ENCODE measurements at regions not wholly inside any gene's neighbourhood (a gene's known extent, or its start where the extent isn't known, plus 50 kb on each side); places are given as distances from the start of the nearest gene placed in this dataset.

GRCh38 chr7:131039355-131039762 is 288.3 kb upstream of the MKLN1 start:
- ATAC-seq (ENCODE audit: low read depth) (no peak), DNase-seq (no peak)
- CTCF ChIA-PET: interaction anchor here (1.0 to 7.6 kb wide), 18 partner anchors 12 to 154 kb away, joined by 3 to 131 read pairs (median 7); no protein-coding TSS in a partner anchor
- no peak for TF ChIP-seq EZH2 (IDR thresholded peaks at IDR 0.05; ENCODE audit: borderline replicate concordance, insufficient read depth, low read depth, low read length, poor library complexity, severe bottlenecking)
- Histone ChIP-seq H2AFZ (ENCODE audit: insufficient read depth, low read depth, low read length, poor library complexity, severe bottlenecking) (no peak overlapping the region), H3K4me3 (ENCODE audit: control extremely low read depth in 1 of 5, extremely low read depth in 1 of 5, insufficient read depth in 1 of 5, low read depth in 2 of 5, low read length in 4 of 5) (no peak overlapping the region), H4K20me1 (ENCODE audit: control insufficient read depth, insufficient read depth, low read length, poor library complexity, severe bottlenecking) (peaks cover 49% of the 10 kb centered on the region), H3K36me3 (replicated peaks in 1 of 2; ENCODE audit: control extremely low read depth in 1 of 2, control insufficient read depth in 1 of 2, extremely low read depth in 1 of 2, insufficient read depth in 2 of 2, low read length in 1 of 2) (peaks cover 0 to 7% of the 10 kb centered on the region in 2 experiments), H3K9me3 (ENCODE audit: control extremely low read depth in 1 of 3, control insufficient read depth in 2 of 3, insufficient read depth in 1 of 3, low read length in 2 of 3) (no peaks in the 10 kb centered on the region), H3K4me2 (replicated peaks; ENCODE audit: low read depth, low read length, poor library complexity, severe bottlenecking) (no peak overlapping the region), H3K4me1 (ENCODE audit: control insufficient read depth in 2 of 2, insufficient read depth in 2 of 2, low read length in 2 of 2) (peaks cover 14 to 34% of the 10 kb centered on the region in 2 donors), H3K27me3 (replicated peaks in 1 of 4; ENCODE audit: control extremely low read depth in 1 of 4, control insufficient read depth in 3 of 4, insufficient read depth in 4 of 4, low read length in 3 of 4) (no peaks in the 10 kb centered on the region), H3K9ac (ENCODE audit: low read length) (no peak overlapping the region), H3K27ac (ENCODE audit: low read length in 2 of 2) (no peak overlapping the region), H3K79me2 (ENCODE audit: control insufficient read depth, insufficient read depth, low read length) (peaks cover 96% of the 10 kb centered on the region)
- intact Hi-C loops (cut with micrococcal nuclease): no loop called here
- H3K27ac Mint-ChIP-seq: no peak overlapping the region
- peaks cover 57% of the 10 kb centered on the region for H3K4me1 Mint-ChIP-seq
- POLR2A ChIA-PET: no interaction called here
- no peaks in the 10 kb centered on the region for H3K27me3 Mint-ChIP-seq
- WGBS (ENCODE audit: insufficient coverage): 0% methylated on average over 1 of the region's 2 CpGs
- no peaks in the 10 kb centered on the region for H3K9me3 Mint-ChIP-seq (ENCODE audit: insufficient read depth)
- no peak overlapping the region for H3K4me3 Mint-ChIP-seq

GRCh38 chr7:131039836-131040235 is 287.8 kb upstream of the MKLN1 start:
- CTCF ChIA-PET: interaction anchor here (0.6 to 7.6 kb wide), 42 partner anchors 9 to 1763 kb away, joined by 3 to 131 read pairs (median 6); no protein-coding TSS in a partner anchor
- Histone ChIP-seq H3K27ac (ENCODE audit: low read length in 2 of 2) (no peak overlapping the region), H3K27me3 (replicated peaks in 1 of 4; ENCODE audit: control extremely low read depth in 1 of 4, control insufficient read depth in 3 of 4, insufficient read depth in 4 of 4, low read length in 3 of 4) (no peaks in the 10 kb centered on the region), H3K9ac (ENCODE audit: low read length) (no peak overlapping the region), H2AFZ (ENCODE audit: insufficient read depth, low read depth, low read length, poor library complexity, severe bottlenecking) (no peak overlapping the region), H3K79me2 (ENCODE audit: control insufficient read depth, insufficient read depth, low read length) (peaks cover 96% of the 10 kb centered on the region), H4K20me1 (ENCODE audit: control insufficient read depth, insufficient read depth, low read length, poor library complexity, severe bottlenecking) (peaks cover 49% of the 10 kb centered on the region), H3K4me3 (ENCODE audit: control extremely low read depth in 1 of 5, extremely low read depth in 1 of 5, insufficient read depth in 1 of 5, low read depth in 2 of 5, low read length in 4 of 5) (no peak overlapping the region), H3K4me2 (replicated peaks; ENCODE audit: low read depth, low read length, poor library complexity, severe bottlenecking) (no peak overlapping the region), H3K4me1 (ENCODE audit: control insufficient read depth in 2 of 2, insufficient read depth in 2 of 2, low read length in 2 of 2) (peaks cover 10 to 29% of the 10 kb centered on the region in 2 donors), H3K36me3 (replicated peaks in 1 of 2; ENCODE audit: control extremely low read depth in 1 of 2, control insufficient read depth in 1 of 2, extremely low read depth in 1 of 2, insufficient read depth in 2 of 2, low read length in 1 of 2) (peaks cover 0 to 7% of the 10 kb centered on the region in 2 experiments), H3K9me3 (ENCODE audit: control extremely low read depth in 1 of 3, control insufficient read depth in 2 of 3, insufficient read depth in 1 of 3, low read length in 2 of 3) (no peaks in the 10 kb centered on the region)
- ATAC-seq (ENCODE audit: low read depth) (no peak), DNase-seq (no peak)
- H3K4me1 Mint-ChIP-seq: peaks cover 55% of the 10 kb centered on the region
- POLR2A ChIA-PET: interaction anchor here (0.5 to 1.2 kb wide), 2 partner anchors 18 to 143 kb away, joined by 5 to 7 read pairs; no protein-coding TSS in a partner anchor
- no CpG with 5 or more reads among the region's 3 CpGs for WGBS (ENCODE audit: insufficient coverage)
- H3K27me3 Mint-ChIP-seq: no peaks in the 10 kb centered on the region
- H3K4me3 Mint-ChIP-seq: no peak overlapping the region
- intact Hi-C loops (cut with micrococcal nuclease): loop anchor here (1.0 kb wide), 2 partner anchors 58 to 143 kb away; no protein-coding TSS in a partner anchor
- no peaks in the 10 kb centered on the region for H3K9me3 Mint-ChIP-seq (ENCODE audit: insufficient read depth)
- H3K27ac Mint-ChIP-seq: no peak overlapping the region
- TF ChIP-seq EZH2 (IDR thresholded peaks at IDR 0.05; ENCODE audit: borderline replicate concordance, insufficient read depth, low read depth, low read length, poor library complexity, severe bottlenecking) (no peak), CTCF (IDR thresholded peaks at IDR 0.05) (no peak)

Data from B cell (primary cell).